ENCODE measurements at regions not wholly inside any gene's neighbourhood (a gene's known extent, or its start where the extent isn't known, plus 50 kb on each side); places are given as distances from the start of the nearest gene placed in this dataset.

- intact Hi-C loops (cut with DNase I; ENCODE audit: low total_unique reads): no loop called here
- H3K36me3 ChIP-seq: no peaks in the 10 kb centered on the region
- H3K4me3 ChIP-seq: no peak overlapping the region
- no peaks in the 10 kb centered on the region for H3K4me1 ChIP-seq
- no peak overlapping the region for H3K27ac ChIP-seq
- WGBS, 5 donors: 14 to 36% (median 21%) methylated on average over 2 of the region's 2 CpGs
- peaks cover 0 to 14% (median 8%) of the 10 kb centered on the region in 8 donors for H3K9me3 ChIP-seq
- TF ChIP-seq CTCF (IDR thresholded peaks at IDR 0.05 in 8 of 11, conservative IDR thresholded peaks at IDR 0.05 in 3 of 11): no peak
- no peak for TF ChIP-seq POLR2AphosphoS5 (IDR thresholded peaks at IDR 0.05)
- no peak for TF ChIP-seq POLR2A (IDR thresholded peaks at IDR 0.05)
- no peak for DNase-seq
- H3K27me3 ChIP-seq (replicated peaks in 1 of 7): peaks cover 0 to 4% (median 0%) of the 10 kb centered on the region in 7 donors
Observed at GRCh38 chr18:77948567-77948966, 698.9 kb downstream of the GALR1 start.

- Histone ChIP-seq H3K4me3 (no peak overlapping the region), H3K27me3 (replicated peaks in 1 of 7) (peaks cover 0 to 4% (median 0%) of the 10 kb centered on the region in 7 donors), H3K27ac (no peak overlapping the region), H3K9me3 (peaks cover 0 to 14% (median 8%) of the 10 kb centered on the region in 8 donors), H3K4me1 (no peaks in the 10 kb centered on the region), H3K36me3 (no peaks in the 10 kb centered on the region)
- 73 to 82% (median 78%) methylated on average over 7 of the region's 7 CpGs for WGBS, 5 donors
- DNase-seq: no peak
- intact Hi-C loops (cut with DNase I; ENCODE audit: low total_unique reads): no loop called here
- TF ChIP-seq POLR2AphosphoS5 (IDR thresholded peaks at IDR 0.05) (no peak), CTCF (IDR thresholded peaks at IDR 0.05 in 8 of 11, conservative IDR thresholded peaks at IDR 0.05 in 3 of 11) (no peak), POLR2A (IDR thresholded peaks at IDR 0.05) (no peak)
Observed at GRCh38 chr18:77949355-77949973, 699.8 kb downstream of the GALR1 start.

GRCh38 chr18:77959248-77959647, 709.6 kb downstream of the GALR1 start:
- H3K4me3 ChIP-seq: no peak overlapping the region
- no peak for DNase-seq
- H3K36me3 ChIP-seq: no peaks in the 10 kb centered on the region
- no peak for TF ChIP-seq CTCF (IDR thresholded peaks at IDR 0.05 in 8 of 11, conservative IDR thresholded peaks at IDR 0.05 in 3 of 11)
- no peak for TF ChIP-seq POLR2AphosphoS5 (IDR thresholded peaks at IDR 0.05)
- no peak for TF ChIP-seq POLR2A (IDR thresholded peaks at IDR 0.05)
- H3K4me1 ChIP-seq: no peaks in the 10 kb centered on the region
- H3K27ac ChIP-seq: no peak overlapping the region
- no peaks in the 10 kb centered on the region for H3K9me3 ChIP-seq
- 42 to 79% (median 74%) methylated on average over 1 of the region's 1 CpG for WGBS, 5 donors
- H3K27me3 ChIP-seq (replicated peaks in 1 of 7): no peaks in the 10 kb centered on the region
- intact Hi-C loops (cut with DNase I; ENCODE audit: low total_unique reads): no loop called here

GRCh38 chr18:77960791-77961410, 711.3 kb downstream of the GALR1 start:
- 45 to 69% (median 65%) methylated on average over 7 of the region's 7 CpGs for WGBS, 5 donors
- no peaks in the 10 kb centered on the region for H3K36me3 ChIP-seq
- H3K4me1 ChIP-seq: no peaks in the 10 kb centered on the region
- H3K27me3 ChIP-seq (replicated peaks in 1 of 7): no peaks in the 10 kb centered on the region
- no peak for DNase-seq
- intact Hi-C loops (cut with DNase I; ENCODE audit: low total_unique reads): no loop called here
- peaks cover 0 to 6% (median 0%) of the 10 kb centered on the region in 8 donors for H3K9me3 ChIP-seq
- TF ChIP-seq POLR2AphosphoS5 (IDR thresholded peaks at IDR 0.05) (no peak), CTCF (IDR thresholded peaks at IDR 0.05 in 8 of 11, conservative IDR thresholded peaks at IDR 0.05 in 3 of 11) (no peak), POLR2A (IDR thresholded peaks at IDR 0.05) (no peak)
- H3K27ac ChIP-seq: no peak overlapping the region
- no peak overlapping the region for H3K4me3 ChIP-seq

Data from spleen (tissue), 11 donors.